WI38 (cell line): ENCODE measurements at regions not wholly inside any gene's neighbourhood (a gene's known extent, or its start where the extent isn't known, plus 50 kb on each side); places are given as distances from the start of the nearest gene placed in this dataset.

ENCODE experiments used
- H3K4me3 ChIP-seq: 2 replicates; pipeline ENCODE4 v1.5.1; 2011; ENCODE audit warnings: low read depth, mild to moderate bottlenecking, control low read depth, low read length
- TF ChIP-seq, protein P1 (sequence below): IDR thresholded peaks from 2 replicates; pipeline ENCODE4 v1.5.1; 2012; ENCODE audit warnings: low read depth, mild to moderate bottlenecking, control low read depth, low read length

GRCh38 chr11:119942583-119943297 lies 195.2 kb downstream of the TRIM29 start:
- no peak overlapping the region for H3K4me3 ChIP-seq
- TF ChIP-seq, protein P1, sequence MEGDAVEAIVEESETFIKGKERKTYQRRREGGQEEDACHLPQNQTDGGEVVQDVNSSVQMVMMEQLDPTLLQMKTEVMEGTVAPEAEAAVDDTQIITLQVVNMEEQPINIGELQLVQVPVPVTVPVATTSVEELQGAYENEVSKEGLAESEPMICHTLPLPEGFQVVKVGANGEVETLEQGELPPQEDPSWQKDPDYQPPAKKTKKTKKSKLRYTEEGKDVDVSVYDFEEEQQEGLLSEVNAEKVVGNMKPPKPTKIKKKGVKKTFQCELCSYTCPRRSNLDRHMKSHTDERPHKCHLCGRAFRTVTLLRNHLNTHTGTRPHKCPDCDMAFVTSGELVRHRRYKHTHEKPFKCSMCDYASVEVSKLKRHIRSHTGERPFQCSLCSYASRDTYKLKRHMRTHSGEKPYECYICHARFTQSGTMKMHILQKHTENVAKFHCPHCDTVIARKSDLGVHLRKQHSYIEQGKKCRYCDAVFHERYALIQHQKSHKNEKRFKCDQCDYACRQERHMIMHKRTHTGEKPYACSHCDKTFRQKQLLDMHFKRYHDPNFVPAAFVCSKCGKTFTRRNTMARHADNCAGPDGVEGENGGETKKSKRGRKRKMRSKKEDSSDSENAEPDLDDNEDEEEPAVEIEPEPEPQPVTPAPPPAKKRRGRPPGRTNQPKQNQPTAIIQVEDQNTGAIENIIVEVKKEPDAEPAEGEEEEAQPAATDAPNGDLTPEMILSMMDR, result no peak

DNA sequence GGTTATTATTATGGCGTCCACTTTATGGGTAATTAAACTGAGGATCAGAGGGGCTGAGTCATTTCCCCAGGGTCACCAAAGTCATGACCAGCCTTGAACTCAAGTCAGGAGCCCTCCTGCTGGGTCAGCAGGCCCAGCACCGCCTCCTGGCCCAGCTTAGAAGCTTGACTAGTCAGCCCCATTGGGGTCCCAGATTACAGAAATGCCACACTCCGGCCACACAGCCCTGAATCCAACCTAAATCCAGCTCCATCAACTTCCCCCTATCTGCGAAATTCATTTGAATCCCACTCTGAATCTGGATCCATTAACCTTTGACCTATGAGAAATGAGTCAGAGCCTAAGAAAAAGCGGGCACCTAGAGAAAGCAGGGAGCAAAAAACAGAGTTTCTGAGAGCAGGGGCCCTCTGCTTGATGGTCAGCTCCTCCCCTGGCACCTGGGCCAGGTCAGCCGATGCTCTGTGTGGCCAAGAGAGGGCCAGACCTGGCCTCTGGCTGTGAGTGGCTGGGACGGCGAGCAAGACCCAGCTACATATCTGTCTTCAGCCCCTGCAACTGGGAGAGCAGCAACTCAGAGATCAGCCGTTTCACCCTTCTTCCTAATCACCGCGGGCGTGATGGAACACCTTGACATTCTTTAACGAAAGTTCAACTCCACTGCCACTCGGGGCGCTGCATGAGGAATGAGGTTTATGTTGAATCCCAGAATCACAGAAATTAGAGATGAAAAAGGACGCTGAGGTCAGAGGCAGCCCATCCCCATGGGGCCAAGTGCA lies 196.1 kb downstream of the TRIM29 start:
- H3K4me3 ChIP-seq, result no peak overlapping the region
- TF ChIP-seq, protein P1, result no peak

- TF ChIP-seq, protein P1, result no peak
- H3K4me3 ChIP-seq, result no peak overlapping the region
Measured at GRCh38 chr11:119941171-119941570, 196.7 kb downstream of the TRIM29 start.

GRCh38 chr11:119940401-119940976 lies 197.4 kb downstream of the TRIM29 start:
- TF ChIP-seq, protein P1, result no peak

DNA sequence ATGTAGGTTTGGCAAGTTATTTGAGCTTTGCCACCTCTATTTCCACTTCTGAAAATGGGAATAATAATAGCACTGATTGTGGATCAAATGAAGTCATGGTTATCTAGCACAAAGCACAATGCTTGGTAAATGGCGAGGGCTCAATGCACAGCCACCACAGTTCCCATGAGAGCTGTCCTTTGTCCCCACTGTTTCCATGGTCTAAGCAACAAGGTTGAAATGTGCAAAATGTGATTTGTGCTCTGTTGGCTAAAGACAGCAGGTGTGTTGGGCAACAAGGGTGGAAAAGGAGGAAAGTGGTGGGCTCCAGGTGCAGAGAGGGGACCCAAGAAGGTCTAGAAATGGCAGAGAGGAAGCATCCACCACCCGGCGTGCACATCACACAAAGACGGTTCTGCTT lies 200.5 kb downstream of the TRIM29 start:
- H3K4me3 ChIP-seq, result no peak overlapping the region
- TF ChIP-seq, protein P1, result no peak

More at GRCh38 chr11:119940401-119940976, 197.4 kb downstream of the TRIM29 start:
- H3K4me3 ChIP-seq, result no peak overlapping the region

GRCh38 chr11:119936426-119936825 lies 201.5 kb downstream of the TRIM29 start:
- H3K4me3 ChIP-seq, result no peak overlapping the region

More at GRCh38 chr11:119936426-119936825, 201.5 kb downstream of the TRIM29 start:
- TF ChIP-seq, protein P1, result no peak
